HG03575 (cell line): ENCODE measurements at regions not wholly inside any gene's neighbourhood (a gene's known extent, or its start where the extent isn't known, plus 50 kb on each side); places are given as distances from the start of the nearest gene placed in this dataset.

ENCODE experiments used
- ATAC-seq: cut with Tn5 transposase; IDR thresholded peaks from one replicate; pipeline ENCODE4 v1.9.1; 2021; ENCODE audit not compliant: unreplicated experiment, insufficient number of reproducible peaks, low FRiP score; ENCODE audit errors: extremely low read depth

DNA sequence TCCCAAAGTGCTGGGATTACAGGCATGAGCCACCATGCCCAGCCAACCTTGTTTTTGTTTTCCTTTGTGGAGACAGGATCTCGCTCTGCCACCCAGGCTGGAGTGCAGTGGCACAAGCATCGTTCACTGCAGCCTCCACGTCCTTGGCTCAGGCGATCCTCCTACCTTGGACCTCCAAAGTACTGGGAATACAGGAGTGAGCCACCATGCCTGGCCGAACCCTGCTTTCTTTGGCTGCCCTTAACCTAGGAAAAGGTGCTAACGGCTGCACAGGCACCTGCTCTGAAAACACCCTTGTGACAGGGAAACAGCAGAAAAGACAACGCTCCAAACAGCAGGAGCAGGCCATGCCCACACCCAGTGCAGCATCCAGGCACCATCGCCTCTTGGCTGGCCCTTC, 71.9 kb downstream of the OAT start:
- ATAC-seq = no peak

DNA sequence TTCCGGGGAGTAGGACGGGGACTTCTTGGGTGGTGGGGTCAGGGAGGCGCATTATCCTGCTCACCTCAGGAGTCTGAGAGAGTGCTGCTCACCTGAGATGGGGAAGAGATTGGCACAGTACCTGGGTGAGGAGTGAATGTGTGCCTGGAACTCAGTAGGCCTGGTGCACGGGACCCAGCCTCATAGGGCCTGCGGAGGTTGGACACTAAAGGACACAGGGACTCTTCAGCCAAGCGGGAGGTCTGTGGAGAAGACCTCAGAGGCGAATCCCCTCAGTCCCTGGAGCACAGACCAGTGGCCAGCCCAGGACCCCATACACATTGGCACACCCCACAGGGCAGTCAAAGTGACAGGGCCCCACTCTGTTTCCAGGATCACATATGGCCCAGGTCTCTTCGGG, 73.2 kb downstream of the OAT start:
- ATAC-seq = no peak

DNA sequence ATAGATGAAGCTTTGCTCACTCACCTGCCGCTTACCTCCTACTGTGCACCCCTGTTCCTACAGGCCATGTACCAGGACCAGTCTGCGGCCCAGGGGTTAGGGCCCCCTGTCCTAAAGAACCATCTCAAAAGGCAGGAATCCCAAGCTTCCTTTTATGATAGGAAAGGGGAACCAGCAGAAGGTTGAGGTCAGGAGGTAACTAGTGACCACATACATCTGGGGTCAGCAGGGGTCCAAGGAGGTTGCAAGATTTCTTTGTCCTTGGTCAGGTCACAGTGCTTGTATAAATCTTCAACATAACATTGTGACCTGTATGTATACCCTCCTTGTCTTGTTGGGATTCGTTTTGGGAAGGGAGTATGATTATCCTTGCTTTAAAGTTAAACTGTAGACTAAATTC, 73.8 kb downstream of the OAT start:
- no peak for ATAC-seq

- no peak for ATAC-seq
Measured at GRCh38 chr10:124344266-124344590, 74.5 kb downstream of the OAT start.

DNA sequence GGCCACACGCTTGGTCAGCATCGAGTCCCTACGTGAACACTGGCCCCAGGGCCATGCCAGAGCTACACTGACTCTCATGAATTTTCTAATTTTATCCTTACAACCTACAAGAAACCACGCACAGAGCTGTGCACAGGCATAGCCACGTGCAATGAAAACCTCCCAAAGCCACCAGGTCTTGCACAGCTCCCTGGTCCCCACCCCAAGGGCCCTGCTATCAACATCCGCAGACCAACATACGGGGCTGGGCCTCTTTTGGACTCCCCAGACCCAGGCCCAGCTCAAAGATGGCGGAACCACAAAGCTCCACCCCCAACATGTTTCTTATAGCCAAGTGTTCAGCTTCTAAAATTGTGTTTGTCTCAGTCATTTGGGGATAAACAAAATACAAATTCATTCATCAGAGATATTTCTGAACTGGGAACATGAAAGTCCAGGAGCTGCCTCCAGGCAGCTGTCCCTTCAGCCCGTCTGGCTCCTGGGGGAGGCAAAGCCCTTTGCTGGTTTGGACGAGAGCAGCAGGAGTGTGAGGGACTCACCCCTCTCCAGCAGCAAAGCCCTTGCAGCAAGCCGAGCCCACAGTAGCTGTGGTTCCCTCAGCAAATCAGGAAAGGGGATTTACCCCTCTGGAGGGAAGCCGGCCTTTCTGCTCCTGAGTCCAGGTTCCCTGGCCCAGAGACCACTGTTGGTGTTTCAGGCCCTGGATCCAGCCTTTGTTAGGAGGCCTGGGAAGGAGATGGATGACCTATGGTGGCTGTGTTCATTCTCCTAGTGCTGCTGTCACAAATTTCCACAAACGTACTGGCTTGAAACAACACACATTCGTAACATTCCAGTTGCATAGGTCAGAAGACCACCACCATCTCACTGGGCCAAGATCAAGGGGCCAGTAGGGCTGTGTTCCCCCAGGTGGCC, 75.1 kb downstream of the OAT start:
- ATAC-seq = no peak

GRCh38 chr10:124342821-124343170, 75.9 kb downstream of the OAT start:
- no peak for ATAC-seq

GRCh38 chr10:124342136-124342820, 76.4 kb downstream of the OAT start:
- ATAC-seq = no peak

GRCh38 chr10:124341768-124342135, 77.0 kb downstream of the OAT start:
- no peak for ATAC-seq

DNA sequence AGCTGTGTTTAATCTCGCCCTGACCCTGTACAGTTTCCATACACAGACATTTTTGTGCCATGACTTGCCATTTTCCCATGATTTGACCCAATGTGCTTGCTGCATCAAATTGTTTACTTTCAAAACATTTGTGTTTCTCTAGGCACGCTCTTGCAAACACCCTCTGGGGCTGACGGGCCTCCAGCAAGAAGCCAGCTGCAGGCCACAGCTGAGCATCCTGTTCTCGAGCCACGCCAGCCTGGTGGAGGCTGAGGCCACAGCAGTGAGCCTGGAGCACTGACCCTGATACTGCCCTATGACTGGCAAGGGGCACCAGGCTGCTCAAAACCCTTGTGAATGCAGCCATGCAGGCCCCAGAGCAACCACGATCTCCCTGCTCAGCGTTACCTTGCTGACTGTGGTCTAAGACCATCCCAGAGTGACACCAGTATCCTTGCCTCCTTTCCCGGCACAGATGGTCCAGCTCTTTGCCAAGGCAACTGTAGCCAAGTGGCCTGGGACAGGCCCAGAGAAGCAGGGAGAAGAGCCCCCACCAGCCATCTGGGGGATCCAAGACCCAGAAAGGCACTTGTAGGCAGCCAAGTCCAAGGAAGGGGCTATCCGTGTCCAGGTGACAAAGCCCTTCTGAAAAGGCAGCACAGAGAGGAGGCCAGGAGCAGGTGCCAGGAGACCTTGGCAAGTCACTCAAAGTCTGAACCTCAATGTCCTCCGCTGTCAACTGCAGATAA, 78.5 kb downstream of the OAT start:
- ATAC-seq = no peak

DNA sequence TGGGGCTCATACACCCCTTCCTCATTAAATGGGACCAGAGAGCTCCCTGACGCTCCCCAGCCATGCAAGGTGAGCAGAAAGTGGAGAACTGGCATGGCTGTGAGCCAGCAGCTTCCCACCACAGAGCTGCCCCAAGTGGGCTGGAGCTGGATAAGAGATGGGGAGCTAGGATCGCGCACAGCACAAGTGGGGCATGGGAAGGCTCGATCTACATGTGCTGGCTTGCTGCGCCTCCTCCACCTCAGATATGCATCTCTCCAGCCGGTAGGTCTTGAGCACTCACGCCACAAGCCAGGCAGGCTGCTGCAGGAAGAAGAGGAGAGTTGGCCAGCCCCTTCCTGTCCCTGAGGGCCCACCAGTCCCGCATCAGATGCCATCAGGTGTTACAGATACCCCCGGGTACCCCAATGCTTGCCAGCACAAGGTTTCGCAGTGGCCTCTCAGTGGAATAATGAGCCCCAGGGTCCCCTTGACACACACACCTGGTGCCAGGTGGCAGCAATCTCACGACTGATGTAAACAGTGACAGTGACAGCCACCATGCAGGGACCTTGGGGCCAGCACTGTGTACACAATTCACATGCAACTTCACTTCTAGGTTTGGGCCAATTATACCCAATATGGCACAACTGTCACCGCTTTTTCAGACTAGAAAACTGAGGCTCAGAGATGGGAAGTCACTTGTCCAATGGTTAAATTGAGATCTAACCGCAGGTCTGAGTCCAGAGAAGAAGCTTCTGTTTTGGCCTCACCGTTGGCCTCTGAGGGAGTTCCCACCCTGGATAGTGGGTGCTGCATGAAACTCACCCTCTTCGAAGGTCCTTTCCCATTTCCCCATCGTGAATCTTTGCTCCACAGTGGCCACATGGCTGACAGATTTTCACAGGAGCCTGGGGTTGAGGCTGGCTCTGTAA, 79.3 kb downstream of the OAT start:
- ATAC-seq = no peak

GRCh38 chr10:124338276-124338925, 80.3 kb downstream of the OAT start:
- no peak for ATAC-seq

DNA sequence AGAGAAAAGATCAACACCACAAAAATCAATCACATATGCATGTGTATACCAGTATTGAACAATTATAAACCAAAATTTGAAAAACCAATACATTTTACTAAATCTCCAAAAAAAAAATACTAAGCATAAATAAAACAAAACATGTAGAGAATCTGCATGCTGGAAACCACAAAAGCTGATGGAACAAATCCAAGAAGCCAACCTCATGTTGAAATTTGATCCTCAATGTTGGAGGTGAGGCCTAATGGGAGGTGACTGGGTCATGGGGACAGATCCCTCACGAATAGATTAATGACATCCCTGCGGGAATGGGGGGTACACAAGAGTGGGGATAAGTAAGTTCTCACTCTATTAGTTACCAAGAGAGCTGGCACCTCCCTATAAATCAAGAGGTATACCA, 82.5 kb downstream of the OAT start:
- ATAC-seq = no peak

DNA sequence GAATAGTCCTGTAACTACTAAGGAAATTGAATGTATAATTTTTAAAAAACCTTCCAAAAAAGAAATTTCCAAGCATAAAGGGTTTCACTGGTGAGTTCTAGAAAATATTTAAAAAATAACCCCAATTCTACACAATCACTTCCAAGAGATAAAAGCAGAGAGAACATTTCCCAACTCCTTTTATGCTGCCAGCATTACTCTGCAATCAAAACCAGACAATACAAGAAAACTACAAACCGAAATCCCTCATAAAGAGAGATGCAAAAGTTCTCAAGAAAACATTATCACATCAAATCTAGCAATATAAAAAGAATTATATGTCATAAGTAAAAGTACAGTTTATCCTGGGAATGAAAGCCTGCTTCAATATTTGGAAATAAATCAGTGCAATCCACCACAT, 84.8 kb downstream of the OAT start:
- ATAC-seq = no peak

DNA sequence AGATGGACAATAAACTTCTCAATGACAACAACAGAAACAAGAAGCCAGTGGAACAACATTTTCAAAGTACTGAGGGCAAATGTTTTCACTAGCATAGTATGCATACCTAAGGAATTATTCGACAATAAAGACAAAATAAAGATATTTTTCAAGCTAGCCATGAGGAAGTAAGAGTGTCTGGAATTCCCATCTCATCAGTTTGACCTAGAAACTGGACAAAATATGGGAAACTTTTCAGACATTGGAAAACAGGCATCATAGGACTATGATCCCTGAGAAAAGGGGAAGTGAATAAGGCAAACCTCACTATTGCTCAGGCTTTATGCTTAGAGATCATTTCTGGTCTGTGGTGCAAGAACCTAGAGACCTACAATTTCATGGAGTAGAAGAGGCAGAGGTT, 86.3 kb downstream of the OAT start:
- ATAC-seq = no peak

DNA sequence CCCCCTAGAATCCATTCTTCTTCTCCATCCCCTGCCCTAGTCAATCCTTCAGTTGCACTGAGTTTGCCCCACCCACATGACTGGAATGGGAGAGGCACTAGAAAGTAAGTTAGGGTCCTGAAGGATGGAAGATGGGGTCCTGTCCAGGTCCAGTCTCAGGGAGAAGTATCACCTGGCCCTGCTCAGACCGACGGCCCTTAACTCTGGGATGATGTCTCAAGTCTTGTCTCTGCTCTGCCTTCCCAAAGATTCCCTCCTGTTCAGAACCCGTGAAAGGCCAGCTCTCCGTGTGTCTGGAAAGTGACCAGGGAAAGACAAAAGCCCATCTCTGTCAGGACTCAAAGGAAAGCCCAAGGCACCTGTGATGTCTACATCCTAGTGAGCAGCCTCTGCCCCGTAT, 88.8 kb downstream of the OAT start:
- no peak for ATAC-seq

DNA sequence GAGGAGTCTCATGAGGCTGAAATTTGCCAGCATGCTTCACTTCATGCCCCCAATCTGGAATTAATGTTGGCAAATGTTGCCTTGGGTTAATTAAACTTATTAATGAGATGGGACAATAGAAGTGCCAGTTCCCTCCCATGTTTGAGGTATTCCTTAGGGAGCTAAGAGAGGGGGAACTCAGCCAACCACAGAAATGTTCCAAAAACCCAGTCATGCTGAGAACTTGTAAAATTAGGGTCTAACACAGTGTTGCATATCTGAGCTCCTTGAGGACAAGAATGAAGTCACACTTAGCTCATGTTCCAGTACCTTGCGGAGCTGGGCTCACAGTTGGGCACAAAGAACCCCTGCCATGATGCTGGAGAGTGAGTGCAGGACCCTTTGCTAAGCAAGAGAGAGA, 89.4 kb downstream of the OAT start:
- no peak for ATAC-seq

DNA sequence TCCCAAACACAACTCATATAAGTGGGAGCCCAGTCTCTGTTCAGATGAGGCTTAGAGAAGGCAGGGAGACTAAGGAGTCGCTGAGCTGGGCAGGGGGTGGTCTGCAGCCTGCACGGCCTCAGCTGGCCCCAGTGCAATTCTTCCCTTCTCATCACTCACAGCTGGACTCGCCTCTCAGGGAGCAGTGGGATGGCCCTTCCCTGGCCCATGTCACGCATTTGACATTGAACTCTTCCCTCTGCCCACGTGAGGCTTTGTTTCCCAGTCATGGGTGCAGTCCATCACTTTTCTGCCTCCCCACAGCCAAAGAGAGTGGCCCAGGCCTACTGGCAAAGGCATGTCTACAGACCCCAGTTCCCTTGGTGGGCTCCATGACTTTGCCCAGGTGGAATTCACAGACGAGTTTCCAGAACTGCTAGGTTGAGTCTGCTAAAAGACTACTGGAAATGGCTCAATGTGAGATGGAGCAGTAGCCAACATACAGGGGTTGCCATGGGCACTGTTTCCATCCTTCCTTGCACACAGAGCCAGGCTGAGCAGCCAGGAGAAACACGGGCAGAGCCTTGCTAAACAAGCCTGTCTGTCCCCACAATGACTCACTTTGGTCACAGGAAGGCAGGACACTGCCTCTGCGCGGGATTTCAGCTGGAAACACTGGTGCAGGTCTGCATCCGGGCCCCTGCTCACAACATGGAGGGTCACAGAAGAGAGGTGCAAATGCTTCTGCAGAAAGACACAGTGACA, 90.1 kb downstream of the OAT start:
- ATAC-seq = no peak

GRCh38 chr10:124325998-124326636, 92.6 kb downstream of the OAT start:
- no peak for ATAC-seq
